Aorta (tissue), 5 donors: ENCODE measurements at regions not wholly inside any gene's neighbourhood (a gene's known extent, or its start where the extent isn't known, plus 50 kb on each side); places are given as distances from the start of the nearest gene placed in this dataset.

Experiments
- ATAC-seq: fragments of 200-7000 bp; cut with Tn5 transposase; one replicate; pipeline ENCODE4 v1.9.1; 2022; ENCODE audit warnings: moderate library complexity; ENCODE audit not compliant: low FRiP score
- DNase-seq, 2 donors: peaks; one replicate each; pipeline ENCODE4 v3.0.0-alpha.2; 2020
- H3K27ac ChIP-seq, 2 donors: one replicate each; pipeline ENCODE4 v1.5.1; 2013; ENCODE audit warnings: low read length in 2 of 2, mild to moderate bottlenecking in 2 of 2, moderate library complexity in 2 of 2, control low read depth in 1 of 2, inconsistent platforms in 1 of 2, low read depth in 1 of 2
- H3K27me3 ChIP-seq, 2 donors: one replicate each; pipeline ENCODE4 v1.6.1; 2013; ENCODE audit warnings: control low read depth in 1 of 2, low read length in 1 of 2, mild to moderate bottlenecking in 1 of 2, moderate library complexity in 1 of 2; ENCODE audit not compliant: insufficient read depth in 2 of 2, control insufficient read depth in 1 of 2
- H3K36me3 ChIP-seq, 2 donors: one replicate each; pipeline ENCODE4 v1.6.1; 2013; ENCODE audit warnings: control low read depth in 1 of 2, low read length in 1 of 2, mild to moderate bottlenecking in 1 of 2; ENCODE audit not compliant: insufficient read depth in 2 of 2, control insufficient read depth in 1 of 2
- H3K4me1 ChIP-seq, 2 donors: one replicate each; pipeline ENCODE4 v1.6.1; 2013; ENCODE audit warnings: low read length in 2 of 2, control low read depth in 1 of 2, mild to moderate bottlenecking in 1 of 2, moderate library complexity in 1 of 2; ENCODE audit not compliant: insufficient read depth in 2 of 2, control insufficient read depth in 1 of 2
- H3K4me3 ChIP-seq, 2 donors: one replicate each; pipeline ENCODE4 v1.5.1; 2013; ENCODE audit warnings: low read length in 2 of 2, control low read depth in 1 of 2, mild to moderate bottlenecking in 1 of 2
- H3K9me3 ChIP-seq: one replicate; pipeline ENCODE4 v1.6.1; 2013; ENCODE audit warnings: mild to moderate bottlenecking, low read length; ENCODE audit not compliant: control insufficient read depth
- WGBS, 2 donors: extraction: QIAGEN DNeasy Blood & Tissue Kit; methylation state at CpG; one replicate each; pipeline ENCODE4 v1.1.7; 2013; 5-methylcytosine and 5-hydroxymethylcytosine counted together
- intact Hi-C, 2 donors: fragments of 100-400 bp; cut with DNase I; formaldehyde crosslinking; loops; one replicate each; pipeline versions ENCODE4 v1.14.2 to v1.15.0; 2022
- donor health status: healthy with polysubstance abuse.
- donor health status: Bipolar disorder and iron deficiency.
- donor health status: DM: no; HTN: no; CAD: no.
- donor health status: DM: no; HTN: no; CAD: no.
- donor health status: DM: yes; HTN: yes; CAD: no.

DNA sequence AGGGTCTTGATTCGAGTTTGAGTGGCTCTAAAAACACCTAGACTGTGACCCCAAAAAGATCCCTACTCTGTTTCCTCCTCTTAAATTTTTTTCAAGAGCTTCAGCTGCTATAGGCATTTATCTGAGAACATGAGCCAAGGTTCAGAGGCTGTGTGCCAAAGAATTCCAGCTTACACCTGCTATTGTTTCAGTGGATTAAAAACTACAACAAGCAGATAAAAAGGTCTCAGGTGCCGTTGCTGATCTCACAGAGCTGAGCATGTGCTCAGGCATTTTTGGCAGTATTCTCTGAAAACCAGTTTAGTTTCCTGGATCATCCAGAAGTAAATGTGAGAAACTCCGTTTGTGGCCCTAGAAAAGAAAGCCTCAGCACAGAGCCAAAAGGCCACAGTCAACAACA is 349.2 kb downstream of the DEPDC1B start:
- DNase-seq (no peak), ATAC-seq (no peak)
- Histone ChIP-seq H3K9me3 (no peaks in the 10 kb centered on the region), H3K4me3 (no peak overlapping the region), H3K36me3 (no peaks in the 10 kb centered on the region), H3K27ac (no peak overlapping the region), H3K27me3 (no peaks in the 10 kb centered on the region), H3K4me1 (peaks cover 7 to 9% of the 10 kb centered on the region in 2 donors)
- WGBS, 2 donors: 46 to 47% methylated on average over 3 of the region's 3 CpGs
- intact Hi-C loops: no loop called here

DNA sequence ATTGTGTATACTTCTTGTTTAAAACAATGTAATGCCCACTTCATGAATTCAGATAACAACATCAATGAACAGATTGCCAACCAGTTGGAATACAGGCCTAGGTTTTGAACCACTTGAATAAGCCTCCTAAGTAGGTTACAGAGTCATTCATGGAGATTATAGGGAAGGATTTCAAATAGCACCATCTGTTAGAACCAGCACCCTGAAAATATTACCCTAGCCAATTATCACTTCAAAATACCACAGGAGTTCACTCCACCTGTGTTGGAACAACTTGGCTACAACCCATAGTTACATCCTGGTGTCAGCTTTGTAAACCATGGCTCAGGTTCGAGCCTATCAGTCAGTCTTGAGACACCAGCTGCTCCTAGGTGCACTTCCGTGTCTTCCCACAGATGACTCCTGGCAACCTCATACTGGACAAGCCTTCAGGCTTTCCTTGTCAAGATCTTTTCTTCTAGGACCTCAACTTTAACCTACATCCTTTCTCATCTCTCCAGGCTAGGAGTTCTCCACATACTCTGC is 350.0 kb downstream of the DEPDC1B start:
- DNase-seq: no peak
- Histone ChIP-seq H3K4me1 (peaks cover 7% of the 10 kb centered on the region in 2 donors), H3K27ac (no peak overlapping the region), H3K27me3 (no peaks in the 10 kb centered on the region), H3K4me3 (no peak overlapping the region), H3K9me3 (no peaks in the 10 kb centered on the region), H3K36me3 (no peaks in the 10 kb centered on the region)
- 97 to 98% methylated on average over 2 of the region's 2 CpGs for WGBS, 2 donors
- intact Hi-C loops: no loop called here
- ATAC-seq: no peak

- no peaks in the 10 kb centered on the region for H3K27me3 ChIP-seq
- no peaks in the 10 kb centered on the region for H3K9me3 ChIP-seq
- H3K27ac ChIP-seq: no peak overlapping the region
- peaks cover 2 to 5% of the 10 kb centered on the region in 2 donors for H3K4me1 ChIP-seq
- intact Hi-C loops: no loop called here
- DNase-seq: no peak
- H3K36me3 ChIP-seq: no peaks in the 10 kb centered on the region
- WGBS, 2 donors: 86 to 89% methylated on average over 1 of the region's 1 CpG
- no peak overlapping the region for H3K4me3 ChIP-seq
- ATAC-seq: no peak
These were observed 353.6 kb downstream of the DEPDC1B start for GRCh38 chr5:60346393-60346792.

GRCh38 chr5:60343102-60343501 is 356.9 kb downstream of the DEPDC1B start:
- Histone ChIP-seq H3K4me3 (no peak overlapping the region), H3K4me1 (peaks cover 0 to 2% of the 10 kb centered on the region in 2 donors), H3K27me3 (no peaks in the 10 kb centered on the region), H3K36me3 (no peaks in the 10 kb centered on the region), H3K9me3 (peaks cover 1% of the 10 kb centered on the region), H3K27ac (no peak overlapping the region)
- WGBS, 2 donors: 94% methylated on average over 4 of the region's 4 CpGs
- no peak for DNase-seq
- intact Hi-C loops: no loop called here
- ATAC-seq: no peak

DNA sequence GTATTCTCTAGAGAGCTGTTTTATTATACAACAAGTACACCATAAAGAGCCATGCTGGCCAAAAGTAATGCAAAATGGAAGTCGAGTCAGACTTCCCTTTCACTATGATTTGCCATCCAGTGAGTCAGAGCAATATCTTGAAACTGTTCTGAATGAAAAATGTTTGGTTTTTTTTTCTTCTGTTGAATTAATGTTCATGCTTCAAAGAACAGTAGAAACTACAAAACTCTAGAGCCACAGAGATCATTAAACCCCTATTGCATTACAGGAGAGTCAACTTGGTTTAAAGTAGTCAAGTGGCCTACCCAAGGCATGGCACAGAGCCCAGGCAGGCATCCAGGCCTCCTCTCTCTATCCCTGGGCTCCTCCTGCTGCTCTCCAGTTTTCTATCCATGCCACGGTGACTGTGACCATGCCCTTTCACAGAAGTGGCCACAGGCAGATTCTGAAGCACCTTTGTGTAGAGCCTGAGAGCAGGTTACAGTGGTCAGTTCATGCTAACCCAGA is 358.9 kb downstream of the DEPDC1B start:
- Histone ChIP-seq H3K27me3 (no peaks in the 10 kb centered on the region), H3K4me1 (peaks cover 0 to 2% of the 10 kb centered on the region in 2 donors), H3K36me3 (no peaks in the 10 kb centered on the region), H3K9me3 (peaks cover 1% of the 10 kb centered on the region), H3K4me3 (no peak overlapping the region), H3K27ac (peak overlapping the region in 1 of 2 donors; percentile 71)
- WGBS, 2 donors: 20 to 35% methylated on average over 2 of the region's 2 CpGs
- no peak for ATAC-seq
- intact Hi-C loops: no loop called here
- no peak for DNase-seq

DNA sequence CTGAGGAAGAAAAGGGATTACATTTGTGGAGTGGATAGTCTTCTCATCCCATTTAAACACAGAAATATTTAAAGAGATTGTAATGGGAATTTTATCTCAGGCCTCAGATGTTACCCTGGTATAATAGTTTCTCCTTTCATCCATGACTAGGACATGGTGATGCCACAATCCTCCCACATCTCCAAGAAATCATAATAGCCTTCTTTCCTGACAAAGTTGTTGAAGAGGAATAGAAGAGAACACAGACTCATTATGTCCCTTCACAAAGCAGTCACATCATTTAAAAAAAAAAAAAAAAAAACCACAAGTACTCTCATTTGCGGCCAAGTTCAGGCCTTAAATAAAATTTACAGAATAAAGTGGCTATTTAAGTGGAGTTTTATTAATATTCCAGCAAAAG is 359.6 kb downstream of the DEPDC1B start:
- H3K36me3 ChIP-seq: no peaks in the 10 kb centered on the region
- H3K27me3 ChIP-seq: no peaks in the 10 kb centered on the region
- intact Hi-C loops: no loop called here
- peaks cover 2 to 5% of the 10 kb centered on the region in 2 donors for H3K4me1 ChIP-seq
- no peak overlapping the region for H3K4me3 ChIP-seq
- peaks cover 1% of the 10 kb centered on the region for H3K9me3 ChIP-seq
- no peak for DNase-seq
- H3K27ac ChIP-seq: peak overlapping the region in 1 of 2 donors; percentile 28
- ATAC-seq: no peak
- 90 to 92% methylated on average over 1 of the region's 1 CpG for WGBS, 2 donors

DNA sequence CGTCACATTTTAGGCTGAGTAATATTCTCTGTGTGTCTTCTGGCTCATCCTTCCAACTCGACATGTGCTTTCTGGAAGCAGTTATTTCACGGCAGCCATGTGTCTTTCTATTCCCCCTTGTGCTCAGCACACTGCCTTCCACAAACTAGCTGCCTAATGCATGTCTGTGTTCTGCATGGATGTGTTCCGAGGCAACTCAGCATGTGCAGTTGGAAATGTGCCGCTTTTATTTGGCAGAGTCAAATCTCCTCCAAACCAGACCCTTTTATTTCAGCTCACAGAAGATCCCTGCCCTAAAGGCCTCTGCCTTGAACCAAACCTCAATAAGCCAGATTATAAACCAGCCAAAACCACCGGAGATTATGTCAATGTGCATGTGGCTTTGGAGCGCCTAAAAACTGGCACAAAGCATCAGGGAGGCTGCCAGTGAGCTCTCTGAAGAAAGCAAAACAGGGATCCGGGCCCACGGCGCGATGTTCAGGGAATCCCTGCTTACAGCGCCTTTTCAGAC is 360.2 kb downstream of the DEPDC1B start:
- Histone ChIP-seq H3K4me3 (peak overlapping the region in 1 of 2 donors; percentile 28), H3K9me3 (peaks cover 1% of the 10 kb centered on the region), H3K27me3 (no peaks in the 10 kb centered on the region), H3K27ac (peak overlapping the region; percentile 28 to 80), H3K4me1 (peaks cover 4 to 10% of the 10 kb centered on the region in 2 donors), H3K36me3 (no peaks in the 10 kb centered on the region)
- intact Hi-C loops: loop anchor here in 1 of 2 donors (5.0 kb wide), 1 partner anchor 67 kb away; no protein-coding TSS in a partner anchor
- DNase-seq: peak; percentile 74 to 81
- ATAC-seq: peak; percentile 80
- WGBS, 2 donors: 3 to 8% methylated on average over 12 of the region's 12 CpGs

- no peak overlapping the region for H3K27ac ChIP-seq
- peaks cover 7 to 11% of the 10 kb centered on the region in 2 donors for H3K4me1 ChIP-seq
- H3K9me3 ChIP-seq: peaks cover 1% of the 10 kb centered on the region
- no peak for DNase-seq
- intact Hi-C loops: loop anchor here in 1 of 2 donors (5.0 kb wide), 1 partner anchor 67 kb away; no protein-coding TSS in a partner anchor
- no peaks in the 10 kb centered on the region for H3K27me3 ChIP-seq
- H3K4me3 ChIP-seq: no peak overlapping the region
- no peaks in the 10 kb centered on the region for H3K36me3 ChIP-seq
- no peak for ATAC-seq
- WGBS, 2 donors: 95 to 99% methylated on average over 3 of the region's 3 CpGs
These were observed 361.1 kb downstream of the DEPDC1B start for GRCh38 chr5:60338846-60339245.

DNA sequence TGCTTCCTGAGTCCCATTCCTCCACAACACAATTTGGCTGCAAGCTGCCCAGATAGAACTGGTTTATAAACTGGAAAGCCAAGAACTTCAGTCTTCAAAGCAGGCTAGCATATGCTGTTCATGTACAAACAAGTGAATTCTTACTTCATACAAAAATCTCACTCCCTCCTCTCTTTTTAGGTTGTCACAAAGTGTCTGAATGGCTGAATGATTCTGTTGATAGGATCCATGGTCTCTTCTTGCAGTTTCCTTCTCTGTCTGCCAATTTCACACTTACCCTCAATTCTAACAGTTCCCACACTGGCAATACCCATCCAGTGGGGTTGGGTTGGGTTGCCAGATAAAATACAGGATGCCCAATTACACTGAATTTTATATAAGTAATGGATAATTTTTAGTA is 363.5 kb downstream of the DEPDC1B start:
- intact Hi-C loops: loop anchor here in 1 of 2 donors (5.0 kb wide), 1 partner anchor 64 kb away; no protein-coding TSS in a partner anchor

More for the DNA sequence above, 363.5 kb downstream of the DEPDC1B start:
- H3K36me3 ChIP-seq: no peaks in the 10 kb centered on the region
- DNase-seq (no peak), ATAC-seq (no peak)
- peaks cover 4 to 11% of the 10 kb centered on the region in 2 donors for H3K4me1 ChIP-seq
- H3K9me3 ChIP-seq: peaks cover 1% of the 10 kb centered on the region
- H3K27me3 ChIP-seq: no peaks in the 10 kb centered on the region
- H3K4me3 ChIP-seq: no peak overlapping the region
- H3K27ac ChIP-seq: no peak overlapping the region
